ENCODE measurements at regions not wholly inside any gene's neighbourhood (a gene's known extent, or its start where the extent isn't known, plus 50 kb on each side); places are given as distances from the start of the nearest gene placed in this dataset.
"Not testable (repeated sequence)": the region's sequence is repeated elsewhere in the genome, so short reads cannot be mapped to it uniquely, and the experiment has no call there.

GRCh38 chr7:19533266-19533665, 175.6 kb downstream of the POLR1F start:
- DNase-seq = no peak

- DNase-seq = no peak
Measured at GRCh38 chr7:19530852-19531251, 178.0 kb downstream of the POLR1F start.

GRCh38 chr7:19530261-19530660, 178.6 kb downstream of the POLR1F start:
- no peak for DNase-seq

GRCh38 chr7:19526639-19527038, 182.2 kb downstream of the POLR1F start:
- DNase-seq = no peak

GRCh38 chr7:19522486-19522885, 186.4 kb downstream of the POLR1F start:
- DNase-seq = peak; percentile 69

- peak; percentile 59 for DNase-seq
Measured at GRCh38 chr7:19520392-19520791, 188.4 kb downstream of the POLR1F start.

GRCh38 chr7:19519443-19520021, 189.3 kb downstream of the POLR1F start:
- peak; percentile 87 for DNase-seq

GRCh38 chr7:19517546-19517945, 191.3 kb downstream of the POLR1F start:
- DNase-seq = not testable (repeated sequence)

- DNase-seq = no peak
Measured at GRCh38 chr7:19508821-19509220, 200.0 kb downstream of the POLR1F start.

- no peak for DNase-seq
Measured at GRCh38 chr7:19508124-19508523, 200.7 kb downstream of the POLR1F start.

- DNase-seq = peak; percentile 22
Measured at GRCh38 chr7:19491821-19492452, 216.9 kb downstream of the POLR1F start.

- DNase-seq = no peak
Measured at GRCh38 chr7:19491371-19491770, 217.5 kb downstream of the POLR1F start.

- DNase-seq = no peak
Measured at GRCh38 chr7:19489162-19489820, 219.5 kb downstream of the POLR1F start.

GRCh38 chr7:19488056-19488455, 220.8 kb downstream of the POLR1F start:
- no peak for DNase-seq

GRCh38 chr7:19482628-19483027, 226.2 kb downstream of the POLR1F start:
- DNase-seq = no peak

- no peak for DNase-seq
Measured at GRCh38 chr7:19480383-19480782, 228.5 kb downstream of the POLR1F start.

- DNase-seq = peak; percentile 12
Measured at GRCh38 chr7:19470031-19470430, 238.8 kb downstream of the POLR1F start.

GRCh38 chr7:19465861-19466260, 243.0 kb downstream of the POLR1F start:
- no peak for DNase-seq

GRCh38 chr7:19464751-19465150, 244.1 kb downstream of the POLR1F start:
- no peak for DNase-seq

- DNase-seq = no peak
Measured at GRCh38 chr7:19464241-19464640, 244.6 kb downstream of the POLR1F start.

GRCh38 chr7:19463581-19463980, 245.3 kb downstream of the POLR1F start:
- DNase-seq = no peak

- no peak for DNase-seq
Measured at GRCh38 chr7:19455623-19456022, 253.2 kb downstream of the POLR1F start.

- DNase-seq = no peak
Measured at GRCh38 chr7:19448091-19448490, 260.7 kb downstream of the POLR1F start.

- DNase-seq = peak; percentile 63
Measured at GRCh38 chr7:19442016-19442785, 266.6 kb downstream of the POLR1F start.
